ENCODE measurements at regions not wholly inside any gene's neighbourhood (a gene's known extent, or its start where the extent isn't known, plus 50 kb on each side); places are given as distances from the start of the nearest gene placed in this dataset.

- Histone ChIP-seq H3K9ac (ENCODE audit: insufficient read length) (no peak overlapping the region), H3K4me3 (no peak overlapping the region), H3K36me3 (ENCODE audit: insufficient read depth, low read length) (no peaks in the 10 kb centered on the region), H3K27ac (no peak overlapping the region), H3K9me3 (ENCODE audit: low read depth, low read length) (no peaks in the 10 kb centered on the region)
- no peak for DNase-seq (ENCODE audit: low read depth, low spot score)
- TF ChIP-seq POLR2AphosphoS5 (IDR thresholded peaks at IDR 0.05; ENCODE audit: borderline replicate concordance, low read depth, low read length) (no peak), FOXP2 (optimal IDR thresholded peaks at IDR 0.05; ENCODE audit: control extremely low read depth, extremely low read length, insufficient read depth) (no peak), EZH2 (IDR thresholded peaks at IDR 0.05) (no peak)
Measured at GRCh38 chr11:71071736-71072509, 180.5 kb downstream of the SHANK2 start.

GRCh38 chr11:71070490-71071453 lies 181.6 kb downstream of the SHANK2 start:
- DNase-seq (ENCODE audit: low read depth, low spot score): no peak
- no peak for TF ChIP-seq FOXP2 (optimal IDR thresholded peaks at IDR 0.05; ENCODE audit: control extremely low read depth, extremely low read length, insufficient read depth)
- TF ChIP-seq EZH2 (IDR thresholded peaks at IDR 0.05): no peak
- Histone ChIP-seq H3K9ac (ENCODE audit: insufficient read length) (no peak overlapping the region), H3K27ac (no peak overlapping the region), H3K9me3 (ENCODE audit: low read depth, low read length) (no peaks in the 10 kb centered on the region), H3K4me3 (no peak overlapping the region), H3K36me3 (ENCODE audit: insufficient read depth, low read length) (no peaks in the 10 kb centered on the region)

- no peak overlapping the region for H3K4me3 ChIP-seq
- no peaks in the 10 kb centered on the region for H3K9me3 ChIP-seq (ENCODE audit: low read depth, low read length)
- no peak overlapping the region for H3K9ac ChIP-seq (ENCODE audit: insufficient read length)
- TF ChIP-seq EZH2 (IDR thresholded peaks at IDR 0.05): no peak
- no peak for TF ChIP-seq FOXP2 (optimal IDR thresholded peaks at IDR 0.05; ENCODE audit: control extremely low read depth, extremely low read length, insufficient read depth)
- TF ChIP-seq POLR2AphosphoS5 (IDR thresholded peaks at IDR 0.05; ENCODE audit: borderline replicate concordance, low read depth, low read length): no peak
- no peaks in the 10 kb centered on the region for H3K36me3 ChIP-seq (ENCODE audit: insufficient read depth, low read length)
- no peak overlapping the region for H3K27ac ChIP-seq
- DNase-seq (ENCODE audit: low read depth, low spot score): no peak
Measured at GRCh38 chr11:71068963-71069362, 183.4 kb downstream of the SHANK2 start.

- Histone ChIP-seq H3K36me3 (ENCODE audit: insufficient read depth, low read length) (no peaks in the 10 kb centered on the region), H3K27ac (no peak overlapping the region), H3K4me3 (no peak overlapping the region), H3K9me3 (ENCODE audit: low read depth, low read length) (no peaks in the 10 kb centered on the region), H3K9ac (ENCODE audit: insufficient read length) (no peak overlapping the region)
- TF ChIP-seq POLR2AphosphoS5 (IDR thresholded peaks at IDR 0.05; ENCODE audit: borderline replicate concordance, low read depth, low read length): no peak
- TF ChIP-seq EZH2 (IDR thresholded peaks at IDR 0.05): no peak
- no peak for TF ChIP-seq FOXP2 (optimal IDR thresholded peaks at IDR 0.05; ENCODE audit: control extremely low read depth, extremely low read length, insufficient read depth)
- DNase-seq (ENCODE audit: low read depth, low spot score): no peak
Measured at GRCh38 chr11:71067753-71068152, 184.6 kb downstream of the SHANK2 start.

- H3K27ac ChIP-seq: no peak overlapping the region
- no peak for TF ChIP-seq FOXP2 (optimal IDR thresholded peaks at IDR 0.05; ENCODE audit: control extremely low read depth, extremely low read length, insufficient read depth)
- no peak for TF ChIP-seq EZH2 (IDR thresholded peaks at IDR 0.05)
- TF ChIP-seq POLR2AphosphoS5 (IDR thresholded peaks at IDR 0.05; ENCODE audit: borderline replicate concordance, low read depth, low read length): no peak
- no peak overlapping the region for H3K9ac ChIP-seq (ENCODE audit: insufficient read length)
- no peak overlapping the region for H3K4me3 ChIP-seq
- H3K36me3 ChIP-seq (ENCODE audit: insufficient read depth, low read length): no peaks in the 10 kb centered on the region
- no peaks in the 10 kb centered on the region for H3K9me3 ChIP-seq (ENCODE audit: low read depth, low read length)
- no peak for DNase-seq (ENCODE audit: low read depth, low spot score)
Measured at GRCh38 chr11:71066311-71066710, 186.1 kb downstream of the SHANK2 start.

GRCh38 chr11:71065841-71066240 lies 186.5 kb downstream of the SHANK2 start:
- no peak for TF ChIP-seq EZH2 (IDR thresholded peaks at IDR 0.05)
- TF ChIP-seq POLR2AphosphoS5 (IDR thresholded peaks at IDR 0.05; ENCODE audit: borderline replicate concordance, low read depth, low read length): no peak
- TF ChIP-seq FOXP2 (optimal IDR thresholded peaks at IDR 0.05; ENCODE audit: control extremely low read depth, extremely low read length, insufficient read depth): no peak
- H3K9ac ChIP-seq (ENCODE audit: insufficient read length): no peak overlapping the region
- no peaks in the 10 kb centered on the region for H3K9me3 ChIP-seq (ENCODE audit: low read depth, low read length)
- no peak overlapping the region for H3K4me3 ChIP-seq
- no peak overlapping the region for H3K27ac ChIP-seq
- no peaks in the 10 kb centered on the region for H3K36me3 ChIP-seq (ENCODE audit: insufficient read depth, low read length)
- DNase-seq (ENCODE audit: low read depth, low spot score): no peak

- Histone ChIP-seq H3K36me3 (ENCODE audit: insufficient read depth, low read length) (no peaks in the 10 kb centered on the region), H3K9ac (ENCODE audit: insufficient read length) (no peak overlapping the region), H3K27ac (no peak overlapping the region), H3K4me3 (no peak overlapping the region), H3K9me3 (ENCODE audit: low read depth, low read length) (no peaks in the 10 kb centered on the region)
- no peak for DNase-seq (ENCODE audit: low read depth, low spot score)
- TF ChIP-seq POLR2AphosphoS5 (IDR thresholded peaks at IDR 0.05; ENCODE audit: borderline replicate concordance, low read depth, low read length): no peak
- TF ChIP-seq EZH2 (IDR thresholded peaks at IDR 0.05): no peak
- TF ChIP-seq FOXP2 (optimal IDR thresholded peaks at IDR 0.05; ENCODE audit: control extremely low read depth, extremely low read length, insufficient read depth): no peak
Measured at GRCh38 chr11:71064702-71065515, 187.5 kb downstream of the SHANK2 start.

GRCh38 chr11:71064183-71064582 lies 188.2 kb downstream of the SHANK2 start:
- Histone ChIP-seq H3K36me3 (ENCODE audit: insufficient read depth, low read length) (no peaks in the 10 kb centered on the region), H3K27ac (no peak overlapping the region), H3K4me3 (no peak overlapping the region), H3K9me3 (ENCODE audit: low read depth, low read length) (no peaks in the 10 kb centered on the region), H3K9ac (ENCODE audit: insufficient read length) (no peak overlapping the region)
- TF ChIP-seq EZH2 (IDR thresholded peaks at IDR 0.05): no peak
- no peak for TF ChIP-seq POLR2AphosphoS5 (IDR thresholded peaks at IDR 0.05; ENCODE audit: borderline replicate concordance, low read depth, low read length)
- no peak for TF ChIP-seq FOXP2 (optimal IDR thresholded peaks at IDR 0.05; ENCODE audit: control extremely low read depth, extremely low read length, insufficient read depth)
- no peak for DNase-seq (ENCODE audit: low read depth, low spot score)

Data from SK-N-MC (cell line).